Endothelial cell of umbilical vein (primary cell): ENCODE measurements at regions not wholly inside any gene's neighbourhood (a gene's known extent, or its start where the extent isn't known, plus 50 kb on each side); places are given as distances from the start of the nearest gene placed in this dataset.

Experiments used
- CTCF ChIP-seq, 2 donors: IDR thresholded peaks; 1 replicate in 1 of 2; 2 replicates in 1 of 2; pipeline ENCODE4 v1.5.1; 2011; ENCODE audit warnings: low read length in 2 of 2, mild to moderate bottlenecking in 2 of 2, moderate library complexity in 2 of 2, control low read depth in 1 of 2, inconsistent platforms in 1 of 2, low read depth in 1 of 2; ENCODE audit not compliant: insufficient read depth in 1 of 2; ENCODE audit errors: extremely low read depth in 1 of 2
- EZH2 ChIP-seq: IDR thresholded peaks from 2 replicates; pipeline ENCODE4 v1.6.1; 2012; ENCODE audit warnings: borderline replicate concordance, low read depth, mild to moderate bottlenecking, moderate library complexity, low read length, inconsistent platforms; ENCODE audit not compliant: severe bottlenecking
- FOS ChIP-seq: IDR thresholded peaks from 2 replicates; pipeline ENCODE4 v1.6.1; 2011; ENCODE audit warnings: mild to moderate bottlenecking, low read length, moderate library complexity, borderline replicate concordance; ENCODE audit not compliant: insufficient read depth
- GATA2 ChIP-seq: IDR thresholded peaks from 2 replicates; pipeline ENCODE4 v1.7.0; 2011; ENCODE audit warnings: low read depth, mild to moderate bottlenecking, moderate library complexity, mixed read lengths, low read length; ENCODE audit not compliant: insufficient read length, insufficient read depth
- MYC ChIP-seq: IDR thresholded peaks from one replicate; pipeline ENCODE4 v1.6.1; 2011; ENCODE audit warnings: mild to moderate bottlenecking, low read depth, low read length
- POLR2A ChIP-seq: IDR thresholded peaks from 2 replicates; pipeline ENCODE4 v1.6.1; 2012; ENCODE audit warnings: low read depth, mild to moderate bottlenecking, control low read depth, low read length
- POLR2AphosphoS5 ChIP-seq: IDR thresholded peaks from 2 replicates; pipeline ENCODE4 v1.6.1; 2012; ENCODE audit warnings: low read depth, mild to moderate bottlenecking, control low read depth, low read length, moderate library complexity; ENCODE audit not compliant: insufficient read depth

- no peak for TF ChIP-seq CTCF (IDR thresholded peaks at IDR 0.05; ENCODE audit: extremely low read depth in 1 of 2, insufficient read depth in 1 of 2, low read depth in 1 of 2, low read length in 2 of 2)
- TF ChIP-seq POLR2A, result no peak
- TF ChIP-seq MYC, result no peak
- no peak for TF ChIP-seq POLR2AphosphoS5
- no peak for TF ChIP-seq EZH2
- no peak for TF ChIP-seq GATA2
- no peak for TF ChIP-seq FOS
Measured at GRCh38 chr15:70314688-70315087, 217.0 kb upstream of the TLE3 start.
